ENCODE measurements at regions not wholly inside any gene's neighbourhood (a gene's known extent, or its start where the extent isn't known, plus 50 kb on each side); places are given as distances from the start of the nearest gene placed in this dataset.

- no peak for DNase-seq (ENCODE audit: extremely low spot score)
- no peak for TF ChIP-seq BHLHE40 (IDR thresholded peaks at IDR 0.05; ENCODE audit: borderline replicate concordance)
- no peak for TF ChIP-seq SUZ12 (IDR thresholded peaks at IDR 0.05)
- no peak for TF ChIP-seq HDGF (IDR thresholded peaks at IDR 0.05; ENCODE audit: borderline replicate concordance)
- no peak for TF ChIP-seq ARNT (IDR thresholded peaks at IDR 0.05)
- no peak for TF ChIP-seq L3MBTL2 (conservative IDR thresholded peaks at IDR 0.05)
- TF ChIP-seq FOXK2 (IDR thresholded peaks at IDR 0.05) = no peak
- TF ChIP-seq CTBP1 (IDR thresholded peaks at IDR 0.05; ENCODE audit: borderline replicate concordance) = no peak
- TF ChIP-seq FOXA1 (IDR thresholded peaks at IDR 0.05) = no peak
- no peak for TF ChIP-seq TARDBP (IDR thresholded peaks at IDR 0.05)
- TF ChIP-seq, protein P1, sequence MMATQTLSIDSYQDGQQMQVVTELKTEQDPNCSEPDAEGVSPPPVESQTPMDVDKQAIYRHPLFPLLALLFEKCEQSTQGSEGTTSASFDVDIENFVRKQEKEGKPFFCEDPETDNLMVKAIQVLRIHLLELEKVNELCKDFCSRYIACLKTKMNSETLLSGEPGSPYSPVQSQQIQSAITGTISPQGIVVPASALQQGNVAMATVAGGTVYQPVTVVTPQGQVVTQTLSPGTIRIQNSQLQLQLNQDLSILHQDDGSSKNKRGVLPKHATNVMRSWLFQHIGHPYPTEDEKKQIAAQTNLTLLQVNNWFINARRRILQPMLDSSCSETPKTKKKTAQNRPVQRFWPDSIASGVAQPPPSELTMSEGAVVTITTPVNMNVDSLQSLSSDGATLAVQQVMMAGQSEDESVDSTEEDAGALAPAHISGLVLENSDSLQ (IDR thresholded peaks at IDR 0.05) = no peak
- no peak for TF ChIP-seq FOXM1 (IDR thresholded peaks at IDR 0.05; ENCODE audit: borderline replicate concordance)
- TF ChIP-seq NFRKB (IDR thresholded peaks at IDR 0.05) = no peak
- no peak for TF ChIP-seq ELF4 (IDR thresholded peaks at IDR 0.05)
- no peak for TF ChIP-seq LEF1 (IDR thresholded peaks at IDR 0.05; ENCODE audit: borderline replicate concordance)
- no peak for TF ChIP-seq ZNF384 (IDR thresholded peaks at IDR 0.05)
- no peak for TF ChIP-seq SP1 (IDR thresholded peaks at IDR 0.05)
- ChIA-PET CTCF (no interaction called here), POLR2A (no interaction called here)
These were observed 403.9 kb upstream of the RPS6KA3 start for GRCh38 chrX:20670611-20671010.

GRCh38 chrX:20668550-20668949 lies 401.8 kb upstream of the RPS6KA3 start:
- CTCF ChIA-PET = no interaction called here
- POLR2A ChIA-PET = no interaction called here
- DNase-seq (ENCODE audit: extremely low spot score) = no peak
- no peak for TF ChIP-seq BHLHE40 (IDR thresholded peaks at IDR 0.05; ENCODE audit: borderline replicate concordance)
- no peak for TF ChIP-seq FOXK2 (IDR thresholded peaks at IDR 0.05)
- no peak for TF ChIP-seq SUZ12 (IDR thresholded peaks at IDR 0.05)
- no peak for TF ChIP-seq TARDBP (IDR thresholded peaks at IDR 0.05)
- TF ChIP-seq L3MBTL2 (conservative IDR thresholded peaks at IDR 0.05) = no peak
- no peak for TF ChIP-seq LEF1 (IDR thresholded peaks at IDR 0.05; ENCODE audit: borderline replicate concordance)
- no peak for TF ChIP-seq ELF4 (IDR thresholded peaks at IDR 0.05)
- TF ChIP-seq ZNF384 (IDR thresholded peaks at IDR 0.05) = no peak
- TF ChIP-seq NFRKB (IDR thresholded peaks at IDR 0.05) = no peak
- TF ChIP-seq FOXM1 (IDR thresholded peaks at IDR 0.05; ENCODE audit: borderline replicate concordance) = no peak
- TF ChIP-seq, protein P1 (IDR thresholded peaks at IDR 0.05) = no peak
- no peak for TF ChIP-seq HDGF (IDR thresholded peaks at IDR 0.05; ENCODE audit: borderline replicate concordance)
- no peak for TF ChIP-seq SP1 (IDR thresholded peaks at IDR 0.05)
- TF ChIP-seq CTBP1 (IDR thresholded peaks at IDR 0.05; ENCODE audit: borderline replicate concordance) = no peak
- TF ChIP-seq FOXA1 (IDR thresholded peaks at IDR 0.05) = no peak
- TF ChIP-seq ARNT (IDR thresholded peaks at IDR 0.05) = no peak

GRCh38 chrX:20666331-20666730 lies 399.6 kb upstream of the RPS6KA3 start:
- ChIA-PET POLR2A (no interaction called here), CTCF (no interaction called here)
- DNase-seq (ENCODE audit: extremely low spot score) = no peak
- TF ChIP-seq HDGF (IDR thresholded peaks at IDR 0.05; ENCODE audit: borderline replicate concordance) = no peak
- no peak for TF ChIP-seq ZNF384 (IDR thresholded peaks at IDR 0.05)

DNA sequence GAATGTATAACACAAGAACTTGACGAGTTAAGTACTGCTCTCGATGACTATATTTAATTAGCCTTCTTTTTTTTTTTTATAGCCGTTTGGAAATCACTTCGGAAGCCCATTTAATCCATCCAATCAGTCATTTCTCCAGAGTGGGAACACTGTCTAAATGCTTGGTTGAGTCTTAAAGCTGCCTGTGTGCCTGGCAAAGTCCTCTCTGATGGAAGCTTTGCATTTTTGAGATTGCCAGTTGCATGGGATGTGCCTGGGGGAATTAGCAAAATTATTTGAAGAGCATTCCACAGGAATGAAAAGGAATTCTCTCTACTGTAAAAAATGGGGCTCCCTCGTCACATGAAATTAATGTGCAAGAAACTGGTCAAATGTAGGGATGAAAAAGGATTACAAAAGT lies 398.8 kb upstream of the RPS6KA3 start:
- no peak for DNase-seq (ENCODE audit: extremely low spot score)
- no peak for TF ChIP-seq LEF1 (IDR thresholded peaks at IDR 0.05; ENCODE audit: borderline replicate concordance)
- no peak for TF ChIP-seq FOXA1 (IDR thresholded peaks at IDR 0.05)
- TF ChIP-seq BHLHE40 (IDR thresholded peaks at IDR 0.05; ENCODE audit: borderline replicate concordance) = no peak
- TF ChIP-seq FOXM1 (IDR thresholded peaks at IDR 0.05; ENCODE audit: borderline replicate concordance) = no peak
- TF ChIP-seq, protein P1 (IDR thresholded peaks at IDR 0.05) = no peak
- no peak for TF ChIP-seq TARDBP (IDR thresholded peaks at IDR 0.05)
- no peak for TF ChIP-seq SP1 (IDR thresholded peaks at IDR 0.05)
- TF ChIP-seq FOXK2 (IDR thresholded peaks at IDR 0.05) = no peak
- no peak for TF ChIP-seq HDGF (IDR thresholded peaks at IDR 0.05; ENCODE audit: borderline replicate concordance)
- POLR2A ChIA-PET = no interaction called here
- CTCF ChIA-PET = no interaction called here

DNA sequence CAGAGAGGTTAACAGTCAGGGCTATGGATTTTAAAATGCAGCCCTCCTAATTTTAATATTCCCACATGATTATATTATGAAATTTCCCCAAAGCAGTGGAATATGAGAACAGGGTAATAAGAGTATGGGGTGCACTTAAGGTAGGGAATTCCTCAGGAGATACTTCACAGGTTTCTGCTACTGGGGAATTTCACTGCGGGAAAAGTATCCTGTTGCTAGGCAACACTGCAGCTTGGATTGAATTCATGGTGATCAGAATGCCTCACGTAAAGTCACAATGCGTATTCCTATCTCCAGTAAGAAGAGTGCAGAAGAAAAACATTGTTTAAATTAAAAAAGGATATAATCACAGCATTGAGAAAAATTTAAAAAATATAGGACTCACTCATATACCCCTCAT lies 398.1 kb upstream of the RPS6KA3 start:
- POLR2A ChIA-PET = no interaction called here
- CTCF ChIA-PET = no interaction called here
- no peak for DNase-seq (ENCODE audit: extremely low spot score)
- no peak for TF ChIP-seq ARNT (IDR thresholded peaks at IDR 0.05)
- no peak for TF ChIP-seq SUZ12 (IDR thresholded peaks at IDR 0.05)
- TF ChIP-seq FOXK2 (IDR thresholded peaks at IDR 0.05) = no peak
- no peak for TF ChIP-seq CTBP1 (IDR thresholded peaks at IDR 0.05; ENCODE audit: borderline replicate concordance)
- TF ChIP-seq ELF4 (IDR thresholded peaks at IDR 0.05) = no peak
- no peak for TF ChIP-seq LEF1 (IDR thresholded peaks at IDR 0.05; ENCODE audit: borderline replicate concordance)
- TF ChIP-seq, protein P1 (IDR thresholded peaks at IDR 0.05) = no peak
- no peak for TF ChIP-seq ZNF384 (IDR thresholded peaks at IDR 0.05)
- no peak for TF ChIP-seq NFRKB (IDR thresholded peaks at IDR 0.05)

DNA sequence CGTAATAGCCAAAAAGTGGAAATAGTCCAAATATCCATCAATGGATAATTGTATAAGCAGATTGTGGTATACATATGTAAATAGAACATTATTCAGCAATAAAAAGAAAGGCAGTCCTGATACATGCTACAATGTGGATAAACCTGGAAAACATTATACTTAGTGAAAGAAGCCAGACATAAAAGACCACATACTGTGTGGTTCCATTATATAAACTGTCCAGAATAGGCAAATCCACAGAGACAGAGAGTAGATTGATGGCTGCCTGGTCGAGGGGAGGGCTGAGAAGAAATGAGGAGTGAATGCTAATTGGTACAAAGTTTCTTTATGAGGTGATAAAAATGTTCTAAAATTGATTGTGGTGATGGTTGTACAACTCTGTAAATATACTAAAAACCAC lies 397.4 kb upstream of the RPS6KA3 start:
- ChIA-PET CTCF (no interaction called here), POLR2A (no interaction called here)
- TF ChIP-seq NFRKB (IDR thresholded peaks at IDR 0.05) = no peak
- TF ChIP-seq ZNF384 (IDR thresholded peaks at IDR 0.05) = no peak
- no peak for TF ChIP-seq HDGF (IDR thresholded peaks at IDR 0.05; ENCODE audit: borderline replicate concordance)
- TF ChIP-seq FOXA1 (IDR thresholded peaks at IDR 0.05) = no peak
- no peak for TF ChIP-seq L3MBTL2 (conservative IDR thresholded peaks at IDR 0.05)
- no peak for TF ChIP-seq ARNT (IDR thresholded peaks at IDR 0.05)
- TF ChIP-seq, protein P1 (IDR thresholded peaks at IDR 0.05) = no peak
- no peak for TF ChIP-seq BHLHE40 (IDR thresholded peaks at IDR 0.05; ENCODE audit: borderline replicate concordance)
- TF ChIP-seq FOXK2 (IDR thresholded peaks at IDR 0.05) = no peak
- TF ChIP-seq FOXM1 (IDR thresholded peaks at IDR 0.05; ENCODE audit: borderline replicate concordance) = no peak
- TF ChIP-seq SP1 (IDR thresholded peaks at IDR 0.05) = no peak
- DNase-seq (ENCODE audit: extremely low spot score) = no peak
